K562 (cell line): ENCODE measurements at regions not wholly inside any gene's neighbourhood (a gene's known extent, or its start where the extent isn't known, plus 50 kb on each side); places are given as distances from the start of the nearest gene placed in this dataset.

Experiments
- ZNF146 ChIP-seq: IDR thresholded peaks from one replicate; pipeline ENCODE4 v1.6.1; 2018; ENCODE audit warnings: missing compliant biosample characterization; ENCODE audit not compliant: unreplicated experiment
- TF ChIP-seq, protein P1 (sequence below), 2 experiments: fragments of 450-650 bp; IDR thresholded peaks; 2 replicates each; pipeline ENCODE4 v1.6.1; 2016

- TF ChIP-seq ZNF146: no peak
- TF ChIP-seq, protein P1, sequence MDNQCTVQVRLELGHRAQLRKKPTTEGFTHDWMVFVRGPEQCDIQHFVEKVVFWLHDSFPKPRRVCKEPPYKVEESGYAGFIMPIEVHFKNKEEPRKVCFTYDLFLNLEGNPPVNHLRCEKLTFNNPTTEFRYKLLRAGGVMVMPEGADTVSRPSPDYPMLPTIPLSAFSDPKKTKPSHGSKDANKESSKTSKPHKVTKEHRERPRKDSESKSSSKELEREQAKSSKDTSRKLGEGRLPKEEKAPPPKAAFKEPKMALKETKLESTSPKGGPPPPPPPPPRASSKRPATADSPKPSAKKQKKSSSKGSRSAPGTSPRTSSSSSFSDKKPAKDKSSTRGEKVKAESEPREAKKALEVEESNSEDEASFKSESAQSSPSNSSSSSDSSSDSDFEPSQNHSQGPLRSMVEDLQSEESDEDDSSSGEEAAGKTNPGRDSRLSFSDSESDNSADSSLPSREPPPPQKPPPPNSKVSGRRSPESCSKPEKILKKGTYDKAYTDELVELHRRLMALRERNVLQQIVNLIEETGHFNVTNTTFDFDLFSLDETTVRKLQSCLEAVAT (IDR thresholded peaks at IDR 0.05): no peak
These were observed 142.9 kb downstream of the DSEL start for GRCh38 chr18:67373636-67374035.
